ENCODE measurements at regions not wholly inside any gene's neighbourhood (a gene's known extent, or its start where the extent isn't known, plus 50 kb on each side); places are given as distances from the start of the nearest gene placed in this dataset.

- Histone ChIP-seq H3K27me3 (ENCODE audit: insufficient read depth) (no peaks in the 10 kb centered on the region), H3K79me2 (replicated peaks; ENCODE audit: insufficient read depth) (no peaks in the 10 kb centered on the region), H3K27ac (ENCODE audit: low read depth) (no peak overlapping the region), H3F3A (replicated peaks; ENCODE audit: low read depth) (no peaks in the 10 kb centered on the region), H3K36me3 (ENCODE audit: insufficient read depth) (no peaks in the 10 kb centered on the region), H3K4me1 (ENCODE audit: insufficient read depth) (no peaks in the 10 kb centered on the region), H4K20me1 (replicated peaks; ENCODE audit: insufficient read depth) (no peaks in the 10 kb centered on the region), H3K4me2 (no peak overlapping the region), H2AFZ (no peak overlapping the region), H3K4me3 (no peak overlapping the region), H3K9me2 (ENCODE audit: insufficient read depth) (0 out of 2 replicates have a peak, but pooled peaks cover 3% of the 10 kb centered on the region)
- Mint-ChIP-seq H3K36me3 (ENCODE audit: low read depth) (no peaks in the 10 kb centered on the region), H3K9me3 (no peaks in the 10 kb centered on the region; the same call in 2 of the 3 replicates), H3K27ac (no peak overlapping the region), H3K4me3 (no peak overlapping the region), H3K27me3 (ENCODE audit: insufficient read depth, low read depth, poor library complexity) (peaks cover 2% of the 10 kb centered on the region), H3K4me1 (no peaks in the 10 kb centered on the region; the same call in 2 of the 3 replicates)
- TF ChIP-seq EZH2 (IDR thresholded peaks at IDR 0.05; ENCODE audit: low read depth, unreplicated experiment): no peak
- TF ChIP-seq ZNF331 (CRISPR knock-in tag; IDR thresholded peaks at IDR 0.05; ENCODE audit: low read depth): no peak
- no peak for TF ChIP-seq ZNF114 (CRISPR knock-in tag; IDR thresholded peaks at IDR 0.05)
- no peak for TF ChIP-seq NANOG (IDR thresholded peaks at IDR 0.05; ENCODE audit: borderline replicate concordance)
- no peak for TF ChIP-seq EZH2phosphoT487 (IDR thresholded peaks at IDR 0.05; ENCODE audit: unreplicated experiment)
- no peak for TF ChIP-seq JUNB (IDR thresholded peaks at IDR 0.05; ENCODE audit: unreplicated experiment)
- TF ChIP-seq ETS1 (IDR thresholded peaks at IDR 0.05): no peak
- TF ChIP-seq CTCF (conservative IDR thresholded peaks at IDR 0.05; ENCODE audit: low read depth in 2 of 2): no peak
- peak; percentile 7 for DNase-seq (ENCODE audit: low spot score)
- ATAC-seq: peak; percentile 67
These were observed 222.1 kb downstream of the SYK start for GRCh38 chr9:91023741-91024140.

GRCh38 chr9:91024841-91025240 is 223.2 kb downstream of the SYK start:
- no peaks in the 10 kb centered on the region for H3K36me3 Mint-ChIP-seq (ENCODE audit: low read depth)
- 0 out of 2 replicates have a peak, but pooled peaks cover 5% of the 10 kb centered on the region for H3K9me2 ChIP-seq (ENCODE audit: insufficient read depth)
- no peaks in the 10 kb centered on the region for H4K20me1 ChIP-seq (replicated peaks; ENCODE audit: insufficient read depth)
- no peak for ATAC-seq
- no peaks in the 10 kb centered on the region; the same call in 2 of the 3 replicates for H3K4me1 Mint-ChIP-seq
- no peaks in the 10 kb centered on the region for H3K4me1 ChIP-seq (ENCODE audit: insufficient read depth)
- no peak for DNase-seq (ENCODE audit: low spot score)
- H3K36me3 ChIP-seq (ENCODE audit: insufficient read depth): no peaks in the 10 kb centered on the region
- peak overlapping the region; percentile 30; the same call in 1 of the 2 replicates for H2AFZ ChIP-seq
- no peak overlapping the region for H3K4me3 ChIP-seq
- H3K27ac ChIP-seq (ENCODE audit: low read depth): no peak overlapping the region
- H3K4me2 ChIP-seq: no peak overlapping the region
- no peaks in the 10 kb centered on the region for H3K27me3 ChIP-seq (ENCODE audit: insufficient read depth)
- no peaks in the 10 kb centered on the region for H3F3A ChIP-seq (replicated peaks; ENCODE audit: low read depth)
- no peak overlapping the region for H3K4me3 Mint-ChIP-seq
- no peaks in the 10 kb centered on the region; the same call in 2 of the 3 replicates for H3K9me3 Mint-ChIP-seq
- no peak overlapping the region for H3K27ac Mint-ChIP-seq
- H3K79me2 ChIP-seq (replicated peaks; ENCODE audit: insufficient read depth): no peaks in the 10 kb centered on the region
- peaks cover 2% of the 10 kb centered on the region for H3K27me3 Mint-ChIP-seq (ENCODE audit: insufficient read depth, low read depth, poor library complexity)
- TF ChIP-seq POLR2AphosphoS5 (IDR thresholded peaks at IDR 0.05; ENCODE audit: low read depth) (no peak), ZNF114 (CRISPR knock-in tag; IDR thresholded peaks at IDR 0.05) (no peak), EZH2phosphoT487 (IDR thresholded peaks at IDR 0.05; ENCODE audit: unreplicated experiment) (no peak), REST (IDR thresholded peaks at IDR 0.05; ENCODE audit: unreplicated experiment) (no peak), EZH2 (IDR thresholded peaks at IDR 0.05; ENCODE audit: low read depth, unreplicated experiment) (no peak)
